ENCODE measurements at regions not wholly inside any gene's neighbourhood (a gene's known extent, or its start where the extent isn't known, plus 50 kb on each side); places are given as distances from the start of the nearest gene placed in this dataset.

DNA sequence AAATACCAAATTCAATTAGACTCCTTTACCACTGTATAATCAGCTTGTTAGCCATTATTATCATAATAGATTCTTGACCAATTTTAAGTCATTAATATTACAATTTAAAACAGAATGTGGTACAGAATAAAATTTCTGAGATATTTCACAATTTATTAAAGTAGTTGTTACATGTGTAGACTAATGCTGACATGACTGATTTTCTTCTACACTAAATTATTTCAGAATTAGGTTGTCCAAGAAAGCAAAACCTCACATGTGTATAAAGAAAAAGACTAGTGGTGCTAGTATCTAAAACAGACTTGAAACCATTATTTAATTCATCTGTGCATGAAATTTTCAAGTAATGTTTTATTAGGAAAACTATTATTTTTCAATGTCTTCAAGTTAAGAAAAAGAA is 79.2 kb upstream of the COL3A1 start:
- Mint-ChIP-seq H3K27ac (no peak overlapping the region), H3K9me3 (peaks cover 6% of the 10 kb centered on the region; the same call in 2 of the 3 replicates), H3K27me3 (ENCODE audit: insufficient read depth, low read depth, poor library complexity) (no peaks in the 10 kb centered on the region), H3K36me3 (ENCODE audit: low read depth) (no peaks in the 10 kb centered on the region), H3K4me3 (no peak overlapping the region), H3K4me1 (no peaks in the 10 kb centered on the region)
- no peaks in the 10 kb centered on the region for H3F3A ChIP-seq (replicated peaks; ENCODE audit: low read depth)
- H3K9me2 ChIP-seq (ENCODE audit: insufficient read depth), result no peaks in the 10 kb centered on the region
- no peak overlapping the region for H3K4me3 ChIP-seq
- no peak overlapping the region for H3K4me2 ChIP-seq
- no peak overlapping the region for H3K27ac ChIP-seq (ENCODE audit: low read depth)
- no peaks in the 10 kb centered on the region for H4K20me1 ChIP-seq (replicated peaks; ENCODE audit: insufficient read depth)
- H3K36me3 ChIP-seq (ENCODE audit: insufficient read depth), result no peaks in the 10 kb centered on the region
- H2AFZ ChIP-seq, result no peak overlapping the region
- H3K27me3 ChIP-seq (ENCODE audit: insufficient read depth), result no peaks in the 10 kb centered on the region
- no peaks in the 10 kb centered on the region for H3K4me1 ChIP-seq (ENCODE audit: insufficient read depth)
- TF ChIP-seq ZNF462 (CRISPR knock-in tag; IDR thresholded peaks at IDR 0.05), result no peak
- TF ChIP-seq EZH2 (IDR thresholded peaks at IDR 0.05; ENCODE audit: low read depth, unreplicated experiment), result no peak
- TF ChIP-seq POLR2AphosphoS5 (IDR thresholded peaks at IDR 0.05; ENCODE audit: low read depth), result no peak
- no peak for TF ChIP-seq STAT1 (IDR thresholded peaks at IDR 0.05; ENCODE audit: unreplicated experiment)
- TF ChIP-seq, protein P1, sequence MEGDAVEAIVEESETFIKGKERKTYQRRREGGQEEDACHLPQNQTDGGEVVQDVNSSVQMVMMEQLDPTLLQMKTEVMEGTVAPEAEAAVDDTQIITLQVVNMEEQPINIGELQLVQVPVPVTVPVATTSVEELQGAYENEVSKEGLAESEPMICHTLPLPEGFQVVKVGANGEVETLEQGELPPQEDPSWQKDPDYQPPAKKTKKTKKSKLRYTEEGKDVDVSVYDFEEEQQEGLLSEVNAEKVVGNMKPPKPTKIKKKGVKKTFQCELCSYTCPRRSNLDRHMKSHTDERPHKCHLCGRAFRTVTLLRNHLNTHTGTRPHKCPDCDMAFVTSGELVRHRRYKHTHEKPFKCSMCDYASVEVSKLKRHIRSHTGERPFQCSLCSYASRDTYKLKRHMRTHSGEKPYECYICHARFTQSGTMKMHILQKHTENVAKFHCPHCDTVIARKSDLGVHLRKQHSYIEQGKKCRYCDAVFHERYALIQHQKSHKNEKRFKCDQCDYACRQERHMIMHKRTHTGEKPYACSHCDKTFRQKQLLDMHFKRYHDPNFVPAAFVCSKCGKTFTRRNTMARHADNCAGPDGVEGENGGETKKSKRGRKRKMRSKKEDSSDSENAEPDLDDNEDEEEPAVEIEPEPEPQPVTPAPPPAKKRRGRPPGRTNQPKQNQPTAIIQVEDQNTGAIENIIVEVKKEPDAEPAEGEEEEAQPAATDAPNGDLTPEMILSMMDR (conservative IDR thresholded peaks at IDR 0.05; ENCODE audit: low read depth in 2 of 2), result no peak
- TF ChIP-seq CREB1 (CRISPR knock-in tag; IDR thresholded peaks at IDR 0.05; ENCODE audit: low read depth), result no peak
- TF ChIP-seq, protein P2, sequence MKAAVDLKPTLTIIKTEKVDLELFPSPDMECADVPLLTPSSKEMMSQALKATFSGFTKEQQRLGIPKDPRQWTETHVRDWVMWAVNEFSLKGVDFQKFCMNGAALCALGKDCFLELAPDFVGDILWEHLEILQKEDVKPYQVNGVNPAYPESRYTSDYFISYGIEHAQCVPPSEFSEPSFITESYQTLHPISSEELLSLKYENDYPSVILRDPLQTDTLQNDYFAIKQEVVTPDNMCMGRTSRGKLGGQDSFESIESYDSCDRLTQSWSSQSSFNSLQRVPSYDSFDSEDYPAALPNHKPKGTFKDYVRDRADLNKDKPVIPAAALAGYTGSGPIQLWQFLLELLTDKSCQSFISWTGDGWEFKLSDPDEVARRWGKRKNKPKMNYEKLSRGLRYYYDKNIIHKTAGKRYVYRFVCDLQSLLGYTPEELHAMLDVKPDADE (IDR thresholded peaks at IDR 0.05), result no peak
- TF ChIP-seq ZNF114 (CRISPR knock-in tag; IDR thresholded peaks at IDR 0.05), result no peak
- no peak for TF ChIP-seq EZH2phosphoT487 (IDR thresholded peaks at IDR 0.05; ENCODE audit: unreplicated experiment)
- TF ChIP-seq JUNB (IDR thresholded peaks at IDR 0.05; ENCODE audit: unreplicated experiment), result no peak
- TF ChIP-seq, protein P3, sequence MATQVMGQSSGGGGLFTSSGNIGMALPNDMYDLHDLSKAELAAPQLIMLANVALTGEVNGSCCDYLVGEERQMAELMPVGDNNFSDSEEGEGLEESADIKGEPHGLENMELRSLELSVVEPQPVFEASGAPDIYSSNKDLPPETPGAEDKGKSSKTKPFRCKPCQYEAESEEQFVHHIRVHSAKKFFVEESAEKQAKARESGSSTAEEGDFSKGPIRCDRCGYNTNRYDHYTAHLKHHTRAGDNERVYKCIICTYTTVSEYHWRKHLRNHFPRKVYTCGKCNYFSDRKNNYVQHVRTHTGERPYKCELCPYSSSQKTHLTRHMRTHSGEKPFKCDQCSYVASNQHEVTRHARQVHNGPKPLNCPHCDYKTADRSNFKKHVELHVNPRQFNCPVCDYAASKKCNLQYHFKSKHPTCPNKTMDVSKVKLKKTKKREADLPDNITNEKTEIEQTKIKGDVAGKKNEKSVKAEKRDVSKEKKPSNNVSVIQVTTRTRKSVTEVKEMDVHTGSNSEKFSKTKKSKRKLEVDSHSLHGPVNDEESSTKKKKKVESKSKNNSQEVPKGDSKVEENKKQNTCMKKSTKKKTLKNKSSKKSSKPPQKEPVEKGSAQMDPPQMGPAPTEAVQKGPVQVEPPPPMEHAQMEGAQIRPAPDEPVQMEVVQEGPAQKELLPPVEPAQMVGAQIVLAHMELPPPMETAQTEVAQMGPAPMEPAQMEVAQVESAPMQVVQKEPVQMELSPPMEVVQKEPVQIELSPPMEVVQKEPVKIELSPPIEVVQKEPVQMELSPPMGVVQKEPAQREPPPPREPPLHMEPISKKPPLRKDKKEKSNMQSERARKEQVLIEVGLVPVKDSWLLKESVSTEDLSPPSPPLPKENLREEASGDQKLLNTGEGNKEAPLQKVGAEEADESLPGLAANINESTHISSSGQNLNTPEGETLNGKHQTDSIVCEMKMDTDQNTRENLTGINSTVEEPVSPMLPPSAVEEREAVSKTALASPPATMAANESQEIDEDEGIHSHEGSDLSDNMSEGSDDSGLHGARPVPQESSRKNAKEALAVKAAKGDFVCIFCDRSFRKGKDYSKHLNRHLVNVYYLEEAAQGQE (IDR thresholded peaks at IDR 0.05; ENCODE audit: unreplicated experiment), result no peak
- TF ChIP-seq NANOG (IDR thresholded peaks at IDR 0.05; ENCODE audit: borderline replicate concordance), result no peak
- TF ChIP-seq ZNF331 (CRISPR knock-in tag; IDR thresholded peaks at IDR 0.05; ENCODE audit: low read depth), result no peak
- ATAC-seq, result no peak
- DNase-seq (ENCODE audit: low spot score), result no peak
- no peaks in the 10 kb centered on the region for H3K79me2 ChIP-seq (replicated peaks; ENCODE audit: insufficient read depth)
